HG03280 (cell line): ENCODE measurements at regions not wholly inside any gene's neighbourhood (a gene's known extent, or its start where the extent isn't known, plus 50 kb on each side); places are given as distances from the start of the nearest gene placed in this dataset.
"Not testable (repeated sequence)": the region's sequence is repeated elsewhere in the genome, so short reads cannot be mapped to it uniquely, and the experiment has no call there.

ENCODE experiments used
- ATAC-seq: cut with Tn5 transposase; IDR thresholded peaks from one replicate; pipeline ENCODE4 v1.9.1; 2021; ENCODE audit warnings: mild to moderate bottlenecking, moderate library complexity; ENCODE audit not compliant: unreplicated experiment

GRCh38 chr1:38153778-38154470, 107.3 kb upstream of the POU3F1 start:
- no peak for ATAC-seq

- ATAC-seq: no peak
Measured at GRCh38 chr1:38153066-38153777, 106.6 kb upstream of the POU3F1 start.

GRCh38 chr1:38152351-38153065, 105.9 kb upstream of the POU3F1 start:
- no peak for ATAC-seq

GRCh38 chr1:38151399-38151798, 104.8 kb upstream of the POU3F1 start:
- no peak for ATAC-seq

GRCh38 chr1:38146079-38146478, 99.5 kb upstream of the POU3F1 start:
- not testable (repeated sequence) for ATAC-seq

- ATAC-seq: no peak
Measured at GRCh38 chr1:38142606-38143005, 96.0 kb upstream of the POU3F1 start.

- ATAC-seq: no peak
Measured at GRCh38 chr1:38141483-38141882, 94.9 kb upstream of the POU3F1 start.

GRCh38 chr1:38139738-38140487, 93.3 kb upstream of the POU3F1 start:
- no peak for ATAC-seq

- no peak for ATAC-seq
Measured at GRCh38 chr1:38138498-38139233, 92.1 kb upstream of the POU3F1 start.

- ATAC-seq: no peak
Measured at GRCh38 chr1:38137164-38137563, 90.6 kb upstream of the POU3F1 start.

GRCh38 chr1:38135625-38136414, 89.2 kb upstream of the POU3F1 start:
- no peak for ATAC-seq

GRCh38 chr1:38134294-38134755, 87.7 kb upstream of the POU3F1 start:
- ATAC-seq: no peak

- ATAC-seq: no peak
Measured at GRCh38 chr1:38133756-38134155, 87.2 kb upstream of the POU3F1 start.

- no peak for ATAC-seq
Measured at GRCh38 chr1:38133304-38133703, 86.7 kb upstream of the POU3F1 start.

GRCh38 chr1:38132681-38133080, 86.1 kb upstream of the POU3F1 start:
- no peak for ATAC-seq

- no peak for ATAC-seq
Measured at GRCh38 chr1:38131024-38131585, 84.5 kb upstream of the POU3F1 start.

GRCh38 chr1:38129971-38130370, 83.4 kb upstream of the POU3F1 start:
- ATAC-seq: no peak

GRCh38 chr1:38129473-38129872, 82.9 kb upstream of the POU3F1 start:
- ATAC-seq: no peak

- ATAC-seq: no peak
Measured at GRCh38 chr1:38128926-38129453, 82.4 kb upstream of the POU3F1 start.
